ENCODE measurements at regions not wholly inside any gene's neighbourhood (a gene's known extent, or its start where the extent isn't known, plus 50 kb on each side); places are given as distances from the start of the nearest gene placed in this dataset.

DNA sequence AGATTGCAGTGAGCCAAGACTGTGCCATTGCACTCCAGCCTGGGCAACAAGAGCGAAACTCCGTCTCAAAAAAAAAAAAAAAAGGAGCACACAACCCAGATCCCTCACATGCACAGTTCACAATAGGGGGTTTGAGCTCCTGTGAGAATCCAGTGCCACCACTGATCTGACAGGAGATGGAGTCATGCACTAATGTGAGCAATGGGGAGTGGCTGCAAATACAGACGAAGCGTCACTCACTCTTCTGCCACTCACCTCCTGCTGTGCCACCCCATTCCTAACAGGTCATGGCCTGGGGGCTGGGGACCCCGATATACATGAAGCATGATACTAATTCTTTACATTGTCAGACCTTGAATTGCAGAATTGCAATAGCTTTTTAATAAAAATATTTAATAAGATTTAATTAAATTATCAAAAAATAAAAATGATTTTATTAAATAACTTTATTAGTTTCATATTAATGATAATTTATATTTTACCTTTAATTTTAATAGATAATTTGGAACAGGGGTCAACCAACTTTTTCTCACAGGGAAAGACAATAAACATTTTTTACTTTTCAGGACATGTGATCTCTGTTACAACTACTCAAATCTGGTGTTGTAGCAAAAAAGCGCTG, 171.4 kb downstream of the COPRS start:
- Histone ChIP-seq H3F3A (ENCODE audit: low read depth) (no peaks in the 10 kb centered on the region), H3K9ac (no peak overlapping the region), H2AFZ (replicated peaks) (no peak overlapping the region), H3K4me3 (no peak overlapping the region), H3K79me2 (ENCODE audit: low read depth) (no peaks in the 10 kb centered on the region), H3K4me2 (no peak overlapping the region), H3K27ac (no peak overlapping the region), H3K9me3 (ENCODE audit: low read depth) (no peaks in the 10 kb centered on the region), H3K27me3 (peaks cover 3% of the 10 kb centered on the region), H4K20me1 (ENCODE audit: low read depth) (no peaks in the 10 kb centered on the region), H3K36me3 (no peaks in the 10 kb centered on the region), H3K4me1 (no peaks in the 10 kb centered on the region)
- Mint-ChIP-seq H3K4me1 (peaks cover 5% of the 10 kb centered on the region), H3K36me3 (no peaks in the 10 kb centered on the region), H3K4me3 (no peak overlapping the region), H3K9me3 (no peaks in the 10 kb centered on the region), H3K27ac (no peak overlapping the region), H3K27me3 (ENCODE audit: insufficient read depth, low read depth) (no peaks in the 10 kb centered on the region)
- no peak for DNase-seq (ENCODE audit: low spot score)
- TF ChIP-seq, protein P1, sequence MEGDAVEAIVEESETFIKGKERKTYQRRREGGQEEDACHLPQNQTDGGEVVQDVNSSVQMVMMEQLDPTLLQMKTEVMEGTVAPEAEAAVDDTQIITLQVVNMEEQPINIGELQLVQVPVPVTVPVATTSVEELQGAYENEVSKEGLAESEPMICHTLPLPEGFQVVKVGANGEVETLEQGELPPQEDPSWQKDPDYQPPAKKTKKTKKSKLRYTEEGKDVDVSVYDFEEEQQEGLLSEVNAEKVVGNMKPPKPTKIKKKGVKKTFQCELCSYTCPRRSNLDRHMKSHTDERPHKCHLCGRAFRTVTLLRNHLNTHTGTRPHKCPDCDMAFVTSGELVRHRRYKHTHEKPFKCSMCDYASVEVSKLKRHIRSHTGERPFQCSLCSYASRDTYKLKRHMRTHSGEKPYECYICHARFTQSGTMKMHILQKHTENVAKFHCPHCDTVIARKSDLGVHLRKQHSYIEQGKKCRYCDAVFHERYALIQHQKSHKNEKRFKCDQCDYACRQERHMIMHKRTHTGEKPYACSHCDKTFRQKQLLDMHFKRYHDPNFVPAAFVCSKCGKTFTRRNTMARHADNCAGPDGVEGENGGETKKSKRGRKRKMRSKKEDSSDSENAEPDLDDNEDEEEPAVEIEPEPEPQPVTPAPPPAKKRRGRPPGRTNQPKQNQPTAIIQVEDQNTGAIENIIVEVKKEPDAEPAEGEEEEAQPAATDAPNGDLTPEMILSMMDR (IDR thresholded peaks at IDR 0.05) = no peak
- no peak for TF ChIP-seq EZH2 (IDR thresholded peaks at IDR 0.05)
- TF ChIP-seq EZH2phosphoT487 (IDR thresholded peaks at IDR 0.05) = no peak

- Histone ChIP-seq H2AFZ (replicated peaks) (no peak overlapping the region), H3K27ac (no peak overlapping the region), H3K4me3 (no peak overlapping the region), H3K4me2 (no peak overlapping the region), H4K20me1 (ENCODE audit: low read depth) (no peaks in the 10 kb centered on the region), H3K9me3 (ENCODE audit: low read depth) (no peaks in the 10 kb centered on the region), H3K4me1 (no peaks in the 10 kb centered on the region), H3K9ac (no peak overlapping the region), H3K79me2 (ENCODE audit: low read depth) (no peaks in the 10 kb centered on the region), H3K27me3 (peaks cover 3% of the 10 kb centered on the region), H3K36me3 (no peaks in the 10 kb centered on the region), H3F3A (ENCODE audit: low read depth) (no peaks in the 10 kb centered on the region)
- Mint-ChIP-seq H3K36me3 (no peaks in the 10 kb centered on the region), H3K4me1 (no peaks in the 10 kb centered on the region), H3K9me3 (no peaks in the 10 kb centered on the region), H3K27ac (peak overlapping the region; percentile 44), H3K27me3 (ENCODE audit: insufficient read depth, low read depth) (no peaks in the 10 kb centered on the region), H3K4me3 (no peak overlapping the region)
- no peak for DNase-seq (ENCODE audit: low spot score)
- TF ChIP-seq EZH2 (IDR thresholded peaks at IDR 0.05) (no peak), EZH2phosphoT487 (IDR thresholded peaks at IDR 0.05) (no peak)
- TF ChIP-seq, protein P1 (IDR thresholded peaks at IDR 0.05) = no peak
Measured at GRCh38 chr17:31686495-31686894, 172.5 kb downstream of the COPRS start.

DNA sequence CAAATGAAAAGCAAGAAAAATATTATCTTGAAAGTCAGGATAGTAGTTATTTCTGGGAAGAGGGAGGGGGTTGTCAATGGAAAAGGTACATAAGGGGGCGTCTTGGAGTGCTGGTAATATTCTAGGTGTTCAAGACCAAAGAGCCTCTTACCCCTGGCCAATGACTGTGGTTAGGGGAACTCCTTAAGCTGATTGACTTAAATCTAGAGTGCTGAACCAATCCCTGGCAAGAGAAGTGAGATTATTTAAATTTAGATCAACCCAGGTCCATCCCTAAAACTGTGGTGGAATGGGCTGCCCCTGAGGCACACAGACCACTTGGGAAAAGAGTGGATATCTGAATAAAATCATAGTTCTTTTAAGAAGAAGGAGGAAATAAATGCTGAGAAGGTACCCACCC, 174.1 kb downstream of the COPRS start:
- Histone ChIP-seq H3K4me1 (no peaks in the 10 kb centered on the region), H3K27ac (no peak overlapping the region), H3K9ac (no peak overlapping the region), H3K9me3 (ENCODE audit: low read depth) (no peaks in the 10 kb centered on the region), H2AFZ (replicated peaks) (no peak overlapping the region), H3K79me2 (ENCODE audit: low read depth) (no peaks in the 10 kb centered on the region), H3F3A (ENCODE audit: low read depth) (no peaks in the 10 kb centered on the region), H3K36me3 (no peaks in the 10 kb centered on the region), H3K4me3 (no peak overlapping the region), H4K20me1 (ENCODE audit: low read depth) (no peaks in the 10 kb centered on the region), H3K4me2 (no peak overlapping the region), H3K27me3 (peaks cover 3% of the 10 kb centered on the region)
- no peaks in the 10 kb centered on the region for H3K36me3 Mint-ChIP-seq
- H3K4me1 Mint-ChIP-seq = no peaks in the 10 kb centered on the region
- no peak overlapping the region for H3K27ac Mint-ChIP-seq
- no peaks in the 10 kb centered on the region for H3K9me3 Mint-ChIP-seq
- no peak overlapping the region for H3K4me3 Mint-ChIP-seq
- TF ChIP-seq, protein P1 (IDR thresholded peaks at IDR 0.05) = no peak
- TF ChIP-seq EZH2 (IDR thresholded peaks at IDR 0.05) (no peak), EZH2phosphoT487 (IDR thresholded peaks at IDR 0.05) (no peak)
- DNase-seq (ENCODE audit: low spot score) = no peak
- H3K27me3 Mint-ChIP-seq (ENCODE audit: insufficient read depth, low read depth) = no peaks in the 10 kb centered on the region
